OCI-LY1 (cell line): ENCODE measurements at regions not wholly inside any gene's neighbourhood (a gene's known extent, or its start where the extent isn't known, plus 50 kb on each side); places are given as distances from the start of the nearest gene placed in this dataset.

Source experiments
- EZH2 ChIP-seq: fragments of 200-600 bp; sonication (generic), shearing (Covaris generic); IDR thresholded peaks from 2 replicates; pipeline ENCODE4 v1.8.0; 2017; ENCODE audit warnings: borderline replicate concordance, mixed run types, mild to moderate bottlenecking, antibody characterized with exemption, low read length, moderate library complexity, mixed read lengths
- TF ChIP-seq, protein P1 (sequence below): fragments of 200-600 bp; sonication (generic), shearing (Covaris generic); IDR thresholded peaks from 2 replicates; pipeline ENCODE4 v1.5.1; 2017; ENCODE audit warnings: mild to moderate bottlenecking, antibody characterized with exemption, low read length, moderate library complexity, mixed read lengths

DNA sequence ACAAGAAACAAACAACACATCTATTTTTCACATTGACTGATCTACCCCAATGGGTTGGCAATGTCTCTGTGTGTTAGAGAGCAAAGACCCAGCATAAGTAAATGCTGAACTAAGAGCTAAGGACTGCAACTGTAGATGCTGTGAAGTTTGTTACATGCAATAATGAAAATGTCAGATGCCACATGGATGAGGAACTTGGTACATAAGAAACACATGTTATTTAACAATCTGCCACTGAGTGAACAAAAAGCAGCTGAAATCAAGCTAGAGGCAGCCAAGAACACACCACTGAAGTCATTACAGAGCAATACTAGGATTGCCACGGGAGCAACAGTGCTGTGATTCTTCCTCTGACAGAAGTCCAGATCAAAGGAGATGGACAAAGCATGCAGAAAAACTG is 389.4 kb downstream of the CDH2 start:
- TF ChIP-seq, protein P1, sequence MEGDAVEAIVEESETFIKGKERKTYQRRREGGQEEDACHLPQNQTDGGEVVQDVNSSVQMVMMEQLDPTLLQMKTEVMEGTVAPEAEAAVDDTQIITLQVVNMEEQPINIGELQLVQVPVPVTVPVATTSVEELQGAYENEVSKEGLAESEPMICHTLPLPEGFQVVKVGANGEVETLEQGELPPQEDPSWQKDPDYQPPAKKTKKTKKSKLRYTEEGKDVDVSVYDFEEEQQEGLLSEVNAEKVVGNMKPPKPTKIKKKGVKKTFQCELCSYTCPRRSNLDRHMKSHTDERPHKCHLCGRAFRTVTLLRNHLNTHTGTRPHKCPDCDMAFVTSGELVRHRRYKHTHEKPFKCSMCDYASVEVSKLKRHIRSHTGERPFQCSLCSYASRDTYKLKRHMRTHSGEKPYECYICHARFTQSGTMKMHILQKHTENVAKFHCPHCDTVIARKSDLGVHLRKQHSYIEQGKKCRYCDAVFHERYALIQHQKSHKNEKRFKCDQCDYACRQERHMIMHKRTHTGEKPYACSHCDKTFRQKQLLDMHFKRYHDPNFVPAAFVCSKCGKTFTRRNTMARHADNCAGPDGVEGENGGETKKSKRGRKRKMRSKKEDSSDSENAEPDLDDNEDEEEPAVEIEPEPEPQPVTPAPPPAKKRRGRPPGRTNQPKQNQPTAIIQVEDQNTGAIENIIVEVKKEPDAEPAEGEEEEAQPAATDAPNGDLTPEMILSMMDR: no peak
- no peak for TF ChIP-seq EZH2
